ENCODE measurements at regions not wholly inside any gene's neighbourhood (a gene's known extent, or its start where the extent isn't known, plus 50 kb on each side); places are given as distances from the start of the nearest gene placed in this dataset.

- TF ChIP-seq POLR2A (IDR thresholded peaks at IDR 0.05) = no peak
- TF ChIP-seq POLR2AphosphoS5 (IDR thresholded peaks at IDR 0.05) = no peak
- TF ChIP-seq, protein P1, sequence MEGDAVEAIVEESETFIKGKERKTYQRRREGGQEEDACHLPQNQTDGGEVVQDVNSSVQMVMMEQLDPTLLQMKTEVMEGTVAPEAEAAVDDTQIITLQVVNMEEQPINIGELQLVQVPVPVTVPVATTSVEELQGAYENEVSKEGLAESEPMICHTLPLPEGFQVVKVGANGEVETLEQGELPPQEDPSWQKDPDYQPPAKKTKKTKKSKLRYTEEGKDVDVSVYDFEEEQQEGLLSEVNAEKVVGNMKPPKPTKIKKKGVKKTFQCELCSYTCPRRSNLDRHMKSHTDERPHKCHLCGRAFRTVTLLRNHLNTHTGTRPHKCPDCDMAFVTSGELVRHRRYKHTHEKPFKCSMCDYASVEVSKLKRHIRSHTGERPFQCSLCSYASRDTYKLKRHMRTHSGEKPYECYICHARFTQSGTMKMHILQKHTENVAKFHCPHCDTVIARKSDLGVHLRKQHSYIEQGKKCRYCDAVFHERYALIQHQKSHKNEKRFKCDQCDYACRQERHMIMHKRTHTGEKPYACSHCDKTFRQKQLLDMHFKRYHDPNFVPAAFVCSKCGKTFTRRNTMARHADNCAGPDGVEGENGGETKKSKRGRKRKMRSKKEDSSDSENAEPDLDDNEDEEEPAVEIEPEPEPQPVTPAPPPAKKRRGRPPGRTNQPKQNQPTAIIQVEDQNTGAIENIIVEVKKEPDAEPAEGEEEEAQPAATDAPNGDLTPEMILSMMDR (IDR thresholded peaks at IDR 0.05) = no peak
These were observed 197.8 kb upstream of the NREP start for GRCh38 chr5:111954516-111955395.
